HCT116 (cell line): ENCODE measurements at regions not wholly inside any gene's neighbourhood (a gene's known extent, or its start where the extent isn't known, plus 50 kb on each side); places are given as distances from the start of the nearest gene placed in this dataset.

Source experiments
- ATAC-seq: fragments of 200-7000 bp; cut with Tn5 transposase; 2 replicates; pipeline ENCODE4 v1.9.1; 2020; ENCODE audit warnings: mild to moderate bottlenecking, moderate library complexity
- BruUV-seq: library from RNA; stranded (reverse); fragments of 400-500 nt; replicated peaks from 2 replicates; lab custom pipeline; 2021; lab: Mats Ljungman, UMichigan
- CTCF ChIA-PET: fragments of 300-600 bp; sonication (Branson Sonifier 250); formaldehyde crosslinking; loops from one replicate; lab custom pipeline; 2021; ENCODE audit warnings: antibody characterized with exemption; lab: Charles Lee
- POLR2A ChIA-PET: fragments of 300-600, 350-600 bp; sonication (Branson Sonifier 250); formaldehyde crosslinking; loops from one replicate; lab custom pipeline; 2021; ENCODE audit warnings: antibody characterized with exemption; lab: Charles Lee
- RAD21 ChIA-PET, 2 experiments: fragments of 300-600 bp; sonication (Branson Sonifier 250); formaldehyde crosslinking; loops; one replicate each; lab custom pipeline; 2023; ENCODE audit warnings: low total read pairs in 2 of 2; ENCODE audit not compliant: uncharacterized antibody in 2 of 2, unreplicated experiment in 2 of 2, low non-redundant PET in 1 of 2; lab: Charles Lee
- DNase-seq: peaks from one replicate; pipeline ENCODE4 v3.0.0-alpha.2; 2010; ENCODE audit warnings: low read depth, low spot score
- H2AFZ ChIP-seq: fragments of 200-600 bp; shearing (Covaris generic), sonication (generic); 2 replicates; pipeline ENCODE4 v1.6.1; 2017; ENCODE audit warnings: low read depth, mixed run types, mixed read lengths, antibody characterized with exemption, low read length; ENCODE audit not compliant: poor library complexity, severe bottlenecking
- H3K27ac ChIP-seq: 2 replicates; pipeline ENCODE4 v1.5.1; 2012; ENCODE audit warnings: low read depth, low read length
- H3K27me3 ChIP-seq: fragments of 200-600 bp; sonication (generic); 2 replicates; pipeline ENCODE4 v1.6.1; 2016; ENCODE audit warnings: mixed run types, low read length, mixed read lengths; ENCODE audit not compliant: insufficient read depth
- H3K36me3 ChIP-seq, 2 experiments: fragments of 200-500 bp in 1 of 2; fragments of 200-600 bp in 1 of 2; sonication (Bioruptor generic) in 1 of 2; sonication (generic) in 1 of 2; 2 replicates each; pipeline versions ENCODE4 v1.5.1 to v1.6.1; 2014 to 2016; ENCODE audit warnings: low read length in 2 of 2, inconsistent platforms in 1 of 2, mixed read lengths in 1 of 2, mixed run types in 1 of 2; ENCODE audit not compliant: insufficient read depth in 2 of 2, control insufficient read depth in 1 of 2
- H3K4me1 ChIP-seq, 2 experiments: fragments of 200-600 bp in 1 of 2; sonication (generic) in 1 of 2; 2 replicates each; pipeline versions ENCODE4 v1.5.1 to v1.6.1; 2012 to 2017; ENCODE audit warnings: low read length in 2 of 2, inconsistent platforms in 1 of 2, mild to moderate bottlenecking in 1 of 2, mixed read lengths in 1 of 2, mixed run types in 1 of 2, moderate library complexity in 1 of 2; ENCODE audit not compliant: insufficient read depth in 2 of 2, control insufficient read depth in 1 of 2
- H3K4me2 ChIP-seq: fragments of 200-600 bp; sonication (generic); 2 replicates; pipeline ENCODE4 v1.6.1; 2017; ENCODE audit warnings: mixed run types, low read length, mixed read lengths
- H3K4me3 ChIP-seq, 2 experiments: fragments of 200-600 bp in 1 of 2; sonication (generic) in 1 of 2; replicated peaks in 1 of 2; 2 replicates each; pipeline ENCODE4 v1.5.1; 2011 to 2016; ENCODE audit warnings: low read length in 2 of 2, control low read depth in 1 of 2, low read depth in 1 of 2, mild to moderate bottlenecking in 1 of 2, mixed read lengths in 1 of 2, mixed run types in 1 of 2
- H3K79me2 ChIP-seq: fragments of 200-600 bp; sonication (generic); 2 replicates; pipeline ENCODE4 v1.6.1; 2017; ENCODE audit warnings: mild to moderate bottlenecking, mixed run types, low read length, moderate library complexity, mixed read lengths; ENCODE audit not compliant: insufficient read depth
- H3K9ac ChIP-seq: fragments of 200-600 bp; sonication (generic); 2 replicates; pipeline ENCODE4 v1.6.1; 2016; ENCODE audit warnings: low read length, mixed read lengths
- H3K9me2 ChIP-seq: fragments of 200-600 bp; sonication (generic), shearing (Covaris generic); 2 replicates; pipeline ENCODE4 v1.6.1; 2017; ENCODE audit warnings: mixed run types, mild to moderate bottlenecking, moderate library complexity; ENCODE audit not compliant: insufficient read depth
- H3K9me3 ChIP-seq, 2 experiments: fragments of 200-500 bp in 1 of 2; fragments of 200-600 bp in 1 of 2; sonication (Bioruptor generic) in 1 of 2; sonication (generic) in 1 of 2; 2 replicates each; pipeline ENCODE4 v1.6.1; 2014 to 2017; ENCODE audit warnings: low read length in 2 of 2, mixed read lengths in 2 of 2, inconsistent platforms in 1 of 2, low read depth in 1 of 2, mild to moderate bottlenecking in 1 of 2, mixed run types in 1 of 2, moderate library complexity in 1 of 2; ENCODE audit not compliant: control insufficient read depth in 1 of 2, insufficient read depth in 1 of 2
- H4K20me1 ChIP-seq: fragments of 200-600 bp; sonication (generic), shearing (Covaris generic); 2 replicates; pipeline ENCODE4 v1.6.1; 2017; ENCODE audit warnings: mixed run types, mild to moderate bottlenecking, moderate library complexity; ENCODE audit not compliant: insufficient read depth
- CBX3 ChIP-seq: IDR thresholded peaks from 2 replicates; pipeline ENCODE4 v1.6.1; 2012; ENCODE audit warnings: low read depth
- EGR1 ChIP-seq: IDR thresholded peaks from 2 replicates; pipeline ENCODE4 v1.6.1; 2012; ENCODE audit warnings: low read depth
- ELF1 ChIP-seq: IDR thresholded peaks from 2 replicates; pipeline ENCODE4 v1.6.1; 2012; ENCODE audit warnings: low read depth, borderline replicate concordance
- EZH2 ChIP-seq: fragments of 200-600 bp; sonication (generic); IDR thresholded peaks from 2 replicates; pipeline ENCODE4 v1.6.1; 2017; ENCODE audit warnings: antibody characterized with exemption, mixed run types
- EZH2phosphoT487 ChIP-seq: fragments of 200-600 bp; IDR thresholded peaks from 2 replicates; pipeline ENCODE4 v1.6.1; 2018; ENCODE audit warnings: antibody characterized with exemption, borderline replicate concordance
- FOSL1 ChIP-seq: IDR thresholded peaks from 2 replicates; pipeline ENCODE4 v1.6.1; 2012; ENCODE audit warnings: low read depth
- JUND ChIP-seq: IDR thresholded peaks from 2 replicates; pipeline ENCODE4 v1.6.1; 2012
- MAX ChIP-seq: IDR thresholded peaks from 2 replicates; pipeline ENCODE4 v1.6.1; 2012
- POLR2A ChIP-seq: IDR thresholded peaks from 2 replicates; pipeline ENCODE4 v1.7.0; 2011; ENCODE audit warnings: borderline replicate concordance; ENCODE audit not compliant: insufficient read depth, insufficient read length; ENCODE audit errors: extremely low read depth
- POLR2AphosphoS5 ChIP-seq: IDR thresholded peaks from 2 replicates; pipeline ENCODE4 v1.6.1; 2011; ENCODE audit warnings: mild to moderate bottlenecking, low read depth, low read length, moderate library complexity
- RAD21 ChIP-seq: IDR thresholded peaks from 2 replicates; pipeline ENCODE4 v1.6.1; 2012; ENCODE audit warnings: low read depth, mild to moderate bottlenecking
- REST ChIP-seq: IDR thresholded peaks from 2 replicates; pipeline ENCODE4 v1.6.1; 2012; ENCODE audit warnings: low read depth
- SIN3A ChIP-seq: IDR thresholded peaks from 2 replicates; pipeline ENCODE4 v1.6.1; 2012; ENCODE audit warnings: low read depth
- SP1 ChIP-seq: IDR thresholded peaks from 2 replicates; pipeline ENCODE4 v1.6.1; 2012; ENCODE audit warnings: low read depth
- SRF ChIP-seq: IDR thresholded peaks from 2 replicates; pipeline ENCODE4 v1.6.1; 2012; ENCODE audit warnings: low read depth
- TCF7L2 ChIP-seq: IDR thresholded peaks from 2 replicates; pipeline ENCODE4 v1.7.0; 2011; ENCODE audit warnings: borderline replicate concordance, inconsistent platforms; ENCODE audit not compliant: insufficient read depth, insufficient read length; ENCODE audit errors: extremely low read depth
- YY1 ChIP-seq: IDR thresholded peaks from 2 replicates; pipeline ENCODE4 v1.6.1; 2011; ENCODE audit warnings: low read length, low read depth, moderate library complexity, mild to moderate bottlenecking; ENCODE audit not compliant: insufficient replicate concordance; ENCODE audit errors: extremely low read depth
- ZFX ChIP-seq: fragments of 450-650 bp; IDR thresholded peaks from 2 replicates; pipeline ENCODE4 v1.6.1; 2017
- ZNF274 ChIP-seq: fragments of 200-500 bp; sonication (Bioruptor generic); IDR thresholded peaks from 2 replicates; pipeline ENCODE4 v1.6.1; 2014; ENCODE audit warnings: mild to moderate bottlenecking, low read depth, low read length, inconsistent platforms
- intact Hi-C: fragments of 100-400 bp; cut with micrococcal nuclease; formaldehyde crosslinking; loops from 2 replicates; pipeline ENCODE4 v1.10.0; 2022
- TF ChIP-seq, protein P1 (sequence below): IDR thresholded peaks from 2 replicates; pipeline ENCODE4 v1.6.1; 2011; ENCODE audit warnings: mild to moderate bottlenecking, low read length, moderate library complexity; ENCODE audit not compliant: insufficient replicate concordance; ENCODE audit errors: extremely low read depth

DNA sequence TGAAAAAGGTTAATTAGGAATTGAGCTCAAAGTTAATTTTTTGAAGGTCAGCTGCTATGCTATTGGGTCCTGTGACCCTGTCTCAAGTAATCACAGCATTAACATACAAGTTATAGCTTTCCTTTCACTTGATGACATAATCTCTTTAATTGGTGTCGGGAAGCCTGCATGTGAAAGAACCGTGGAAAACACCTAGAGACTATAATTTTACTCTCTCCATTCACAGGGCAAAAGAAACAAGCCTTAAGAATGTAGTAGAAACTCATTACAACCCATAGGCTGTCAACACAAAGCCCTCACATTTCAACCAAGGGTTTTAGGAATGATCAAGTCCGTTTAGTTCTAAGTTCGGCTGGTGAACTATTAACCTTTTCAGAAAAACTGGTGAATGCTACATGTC, 104.4 kb downstream of the PPM1A start:
- no peaks in the 10 kb centered on the region for H3K9me3 ChIP-seq
- no peaks in the 10 kb centered on the region for H3K27me3 ChIP-seq
- TF ChIP-seq MAX = no peak
- TF ChIP-seq EZH2 = no peak
- no peak for TF ChIP-seq POLR2A
- TF ChIP-seq JUND = no peak
- TF ChIP-seq ZNF274 = no peak
- no peak for TF ChIP-seq EGR1
- no peak for TF ChIP-seq ZFX
- no peak for TF ChIP-seq POLR2AphosphoS5
- TF ChIP-seq SIN3A = no peak
- TF ChIP-seq RAD21 = no peak
- TF ChIP-seq FOSL1 = no peak
- TF ChIP-seq REST = no peak
- TF ChIP-seq EZH2phosphoT487 = no peak
- no peak for TF ChIP-seq SP1
- no peak for TF ChIP-seq TCF7L2
- no peak for TF ChIP-seq SRF
- TF ChIP-seq ELF1 = no peak
- no peak for TF ChIP-seq CBX3
- TF ChIP-seq, protein P1, sequence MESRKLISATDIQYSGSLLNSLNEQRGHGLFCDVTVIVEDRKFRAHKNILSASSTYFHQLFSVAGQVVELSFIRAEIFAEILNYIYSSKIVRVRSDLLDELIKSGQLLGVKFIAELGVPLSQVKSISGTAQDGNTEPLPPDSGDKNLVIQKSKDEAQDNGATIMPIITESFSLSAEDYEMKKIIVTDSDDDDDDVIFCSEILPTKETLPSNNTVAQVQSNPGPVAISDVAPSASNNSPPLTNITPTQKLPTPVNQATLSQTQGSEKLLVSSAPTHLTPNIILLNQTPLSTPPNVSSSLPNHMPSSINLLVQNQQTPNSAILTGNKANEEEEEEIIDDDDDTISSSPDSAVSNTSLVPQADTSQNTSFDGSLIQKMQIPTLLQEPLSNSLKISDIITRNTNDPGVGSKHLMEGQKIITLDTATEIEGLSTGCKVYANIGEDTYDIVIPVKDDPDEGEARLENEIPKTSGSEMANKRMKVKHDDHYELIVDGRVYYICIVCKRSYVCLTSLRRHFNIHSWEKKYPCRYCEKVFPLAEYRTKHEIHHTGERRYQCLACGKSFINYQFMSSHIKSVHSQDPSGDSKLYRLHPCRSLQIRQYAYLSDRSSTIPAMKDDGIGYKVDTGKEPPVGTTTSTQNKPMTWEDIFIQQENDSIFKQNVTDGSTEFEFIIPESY = no peak
- no peak for TF ChIP-seq YY1
- RAD21 ChIA-PET = no interaction called here
- H3K9me2 ChIP-seq = no peaks in the 10 kb centered on the region
- H3K4me1 ChIP-seq = no peaks in the 10 kb centered on the region
- intact Hi-C loops = no loop called here
- CTCF ChIA-PET = no interaction called here
- H3K4me2 ChIP-seq = no peak overlapping the region
- DNase-seq (no peak), ATAC-seq (no peak)
- POLR2A ChIA-PET = no interaction called here
- no peak overlapping the region for H3K27ac ChIP-seq
- H4K20me1 ChIP-seq = no peaks in the 10 kb centered on the region
- H3K9ac ChIP-seq = no peak overlapping the region
- no peaks in the 10 kb centered on the region for H3K36me3 ChIP-seq
- no TSS peak for BruUV-seq
- H3K4me3 ChIP-seq = no peak overlapping the region
- H2AFZ ChIP-seq = no peak overlapping the region
- no peaks in the 10 kb centered on the region for H3K79me2 ChIP-seq
